HEK293 (cell line): ENCODE measurements at regions not wholly inside any gene's neighbourhood (a gene's known extent, or its start where the extent isn't known, plus 50 kb on each side); places are given as distances from the start of the nearest gene placed in this dataset.
A peak's percentile ranks its signal among the peaks of the same experiment; 100 is the strongest.

Experiments used
- CTCF ChIA-PET: fragments of 350-600 bp; formaldehyde crosslinking; extraction: SDS; loops from one replicate; lab custom pipeline; 2021; ENCODE audit warnings: antibody characterized with exemption; lab: Yijun Ruan, JAX
- POLR2A ChIA-PET: fragments of 300-600 bp; formaldehyde crosslinking; extraction: SDS; loops from one replicate; lab custom pipeline; 2020; ENCODE audit warnings: antibody characterized with exemption, inconsistent platforms; lab: Yijun Ruan, JAX
- H3K27ac ChIP-seq: fragments of 200-500 bp; sonication (Bioruptor generic); 2 replicates; pipeline ENCODE4 v1.5.1; 2014; ENCODE audit warnings: low read depth, low read length, control low read depth, inconsistent platforms; ENCODE audit errors: extremely low read depth
- H3K36me3 ChIP-seq, 2 experiments: fragments of 200-500 bp in 1 of 2; sonication (Bioruptor generic) in 1 of 2; 1 replicate in 1 of 2; 2 replicates in 1 of 2; pipeline ENCODE4 v1.5.1; 2014 to 2017; ENCODE audit warnings: inconsistent platforms in 2 of 2, low read length in 2 of 2; ENCODE audit not compliant: control insufficient read depth in 2 of 2, insufficient read depth in 1 of 2
- H3K4me1 ChIP-seq: fragments of 200-500 bp; sonication (Bioruptor generic); 2 replicates; pipeline ENCODE4 v1.5.1; 2014; ENCODE audit warnings: mild to moderate bottlenecking, low read length, inconsistent platforms; ENCODE audit not compliant: control insufficient read depth, insufficient read depth
- H3K4me3 ChIP-seq: 2 replicates; pipeline ENCODE4 v1.5.1; 2011; ENCODE audit warnings: low read depth, mild to moderate bottlenecking, control low read depth, low read length, moderate library complexity
- H3K9me3 ChIP-seq: fragments of 200-500 bp; sonication (Bioruptor generic); 2 replicates; pipeline ENCODE4 v1.5.1; 2014; ENCODE audit warnings: low read depth, low read length, inconsistent platforms; ENCODE audit not compliant: control insufficient read depth, insufficient read depth
- EGR2 ChIP-seq: fragments of 450-650 bp; formaldehyde crosslinking; IDR thresholded peaks from 2 replicates; pipeline ENCODE4 v1.5.1; 2016; ENCODE audit warnings: low read depth, missing biosample characterization, missing genetic modification characterization
- GLIS1 ChIP-seq: fragments of 450-650 bp; formaldehyde crosslinking; IDR thresholded peaks from 2 replicates; pipeline ENCODE4 v1.5.1; 2016; ENCODE audit warnings: missing biosample characterization, missing genetic modification characterization
- HOXD13 ChIP-seq: sonication (generic); formaldehyde crosslinking; IDR thresholded peaks from 2 replicates; pipeline ENCODE4 v1.8.0; 2022; ENCODE audit warnings: missing genetic modification reagents, borderline replicate concordance
- KLF10 ChIP-seq: fragments of 450-650 bp; IDR thresholded peaks from 2 replicates; pipeline ENCODE4 v1.5.1; 2018; ENCODE audit warnings: missing biosample characterization, mild to moderate bottlenecking, missing genetic modification characterization
- OVOL3 ChIP-seq: fragments of 450-650 bp; formaldehyde crosslinking; IDR thresholded peaks from 2 replicates; pipeline ENCODE4 v1.5.1; 2016; ENCODE audit warnings: missing biosample characterization, missing genetic modification characterization
- PRDM1 ChIP-seq: fragments of 450-650 bp; formaldehyde crosslinking; IDR thresholded peaks from 2 replicates; pipeline ENCODE4; 2016; ENCODE audit warnings: missing biosample characterization, missing genetic modification characterization
- SCRT2 ChIP-seq: fragments of 450-650 bp; formaldehyde crosslinking; IDR thresholded peaks from 2 replicates; pipeline ENCODE4 v1.5.1; 2016; ENCODE audit warnings: missing biosample characterization, missing genetic modification characterization
- ZFHX2 ChIP-seq: fragments of 450-650 bp; formaldehyde crosslinking; conservative IDR thresholded peaks from 2 replicates; pipeline ENCODE4 v1.5.1; 2016; ENCODE audit warnings: missing biosample characterization, missing genetic modification characterization
- ZIC2 ChIP-seq: fragments of 450-650 bp; formaldehyde crosslinking; IDR thresholded peaks from 2 replicates; pipeline ENCODE4 v1.5.1; 2016; ENCODE audit warnings: missing biosample characterization, missing genetic modification characterization
- ZNF24 ChIP-seq: fragments of 450-650 bp; formaldehyde crosslinking; IDR thresholded peaks from 2 replicates; pipeline ENCODE4 v1.5.1; 2016; ENCODE audit warnings: missing biosample characterization, missing genetic modification characterization
- ZNF274 ChIP-seq, 2 experiments: fragments of 200-500 bp in 1 of 2; fragments of 450-650 bp in 1 of 2; sonication (Bioruptor generic) in 1 of 2; formaldehyde crosslinking in 1 of 2; IDR thresholded peaks; 2 replicates each; pipeline versions ENCODE4 v1.5.1 to v1.6.1; 2014 to 2016; ENCODE audit warnings: borderline replicate concordance in 1 of 2, inconsistent platforms in 1 of 2, low read length in 1 of 2, missing biosample characterization in 1 of 2, missing genetic modification characterization in 1 of 2
- ZNF350 ChIP-seq: fragments of 450-650 bp; formaldehyde crosslinking; IDR thresholded peaks from 2 replicates; pipeline ENCODE4 v1.5.0; 2017; ENCODE audit warnings: missing biosample characterization, mild to moderate bottlenecking, missing genetic modification characterization
- ZNF354C ChIP-seq: fragments of 450-650 bp; formaldehyde crosslinking; IDR thresholded peaks from 2 replicates; pipeline ENCODE4 v1.5.1; 2016; ENCODE audit warnings: missing biosample characterization, missing genetic modification characterization, low read depth, borderline replicate concordance
- ZNF394 ChIP-seq: fragments of 450-650 bp; formaldehyde crosslinking; IDR thresholded peaks from 2 replicates; pipeline ENCODE4 v1.5.1; 2016; ENCODE audit warnings: missing biosample characterization, missing genetic modification characterization, mild to moderate bottlenecking, moderate library complexity, borderline replicate concordance
- ZNF555 ChIP-seq: fragments of 450-650 bp; formaldehyde crosslinking; conservative IDR thresholded peaks from 2 replicates; pipeline ENCODE4 v1.5.1; 2017; ENCODE audit warnings: missing biosample characterization, mild to moderate bottlenecking, missing genetic modification characterization, inconsistent platforms
- ZNF658 ChIP-seq: fragments of 450-650 bp; formaldehyde crosslinking; IDR thresholded peaks from 2 replicates; pipeline ENCODE4; 2016; ENCODE audit warnings: missing biosample characterization, missing genetic modification characterization
- ZNF76 ChIP-seq: fragments of 450-650 bp; formaldehyde crosslinking; IDR thresholded peaks from 2 replicates; pipeline ENCODE4; 2016; ENCODE audit warnings: low read depth, missing biosample characterization, missing genetic modification characterization, borderline replicate concordance
- ZNF830 ChIP-seq: fragments of 450-650 bp; IDR thresholded peaks from 2 replicates; pipeline ENCODE4 v1.5.0; 2018; ENCODE audit warnings: missing biosample characterization, missing genetic modification characterization, low read depth, mild to moderate bottlenecking, moderate library complexity
- ZNF837 ChIP-seq: fragments of 450-650 bp; formaldehyde crosslinking; IDR thresholded peaks from 2 replicates; pipeline ENCODE4 v1.5.1; 2016; ENCODE audit warnings: missing biosample characterization, missing genetic modification characterization
- TF ChIP-seq, protein P1 (sequence below): fragments of 450-650 bp; formaldehyde crosslinking; IDR thresholded peaks from 2 replicates; pipeline ENCODE4 v1.5.1; 2016; ENCODE audit warnings: missing biosample characterization, missing genetic modification characterization
- TF ChIP-seq, protein P2 (sequence below): fragments of 450-650 bp; formaldehyde crosslinking; IDR thresholded peaks from 2 replicates; pipeline ENCODE4 v1.5.1; 2017; ENCODE audit warnings: missing biosample characterization, missing genetic modification characterization
- TF ChIP-seq, protein P3 (sequence below): fragments of 450-650 bp; formaldehyde crosslinking; IDR thresholded peaks from 2 replicates; pipeline ENCODE4 v1.5.1; 2016; ENCODE audit warnings: missing biosample characterization, missing genetic modification characterization

DNA sequence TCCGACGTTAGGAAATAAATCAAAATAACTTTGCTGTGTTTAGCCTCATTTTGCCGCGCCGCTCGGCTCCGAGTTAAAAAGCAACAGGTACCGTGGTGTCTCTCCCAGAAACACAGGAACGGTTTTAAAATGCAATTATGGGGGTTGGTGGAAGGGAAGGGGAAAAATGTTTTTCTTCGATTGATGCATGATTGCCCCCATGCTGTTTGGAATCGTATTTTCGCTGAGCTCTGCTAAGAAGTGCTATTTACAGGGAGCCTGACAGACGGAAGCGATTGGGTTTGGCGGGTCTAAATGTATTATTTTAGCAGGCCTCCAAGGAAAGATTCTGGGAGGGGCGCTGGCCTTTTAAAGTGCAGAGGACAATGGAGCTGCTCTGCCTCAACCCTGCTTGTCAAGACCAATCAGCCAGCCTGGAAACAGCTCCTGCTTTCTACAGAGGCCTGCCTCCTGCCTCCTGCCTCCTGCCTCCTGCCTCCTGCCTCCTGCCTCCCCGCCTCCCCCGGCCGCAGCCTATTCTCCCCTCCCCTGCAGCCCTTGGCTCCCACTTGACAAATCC lies 156.7 kb upstream of the TLE3 start:
- Histone ChIP-seq H3K9me3 (no peaks in the 10 kb centered on the region), H3K4me3 (no peak overlapping the region), H3K36me3 (no peaks in the 10 kb centered on the region), H3K4me1 (no peaks in the 10 kb centered on the region), H3K27ac (no peak overlapping the region)
- CTCF ChIA-PET: interaction anchor here (1.3 kb wide), 1 partner anchor 234 kb away, joined by 3 read pairs; no protein-coding TSS in a partner anchor
- POLR2A ChIA-PET: no interaction called here
- TF ChIP-seq ZNF24 (tag by site-specific recombination) (no peak), EGR2 (tag by site-specific recombination) (0 out of 2 replicates have a peak, but pooled peaks have one; percentile 17), SCRT2 (peak; percentile 75), ZNF830 (no peak), GLIS1 (peak; percentile 51), ZNF354C (no peak)

DNA sequence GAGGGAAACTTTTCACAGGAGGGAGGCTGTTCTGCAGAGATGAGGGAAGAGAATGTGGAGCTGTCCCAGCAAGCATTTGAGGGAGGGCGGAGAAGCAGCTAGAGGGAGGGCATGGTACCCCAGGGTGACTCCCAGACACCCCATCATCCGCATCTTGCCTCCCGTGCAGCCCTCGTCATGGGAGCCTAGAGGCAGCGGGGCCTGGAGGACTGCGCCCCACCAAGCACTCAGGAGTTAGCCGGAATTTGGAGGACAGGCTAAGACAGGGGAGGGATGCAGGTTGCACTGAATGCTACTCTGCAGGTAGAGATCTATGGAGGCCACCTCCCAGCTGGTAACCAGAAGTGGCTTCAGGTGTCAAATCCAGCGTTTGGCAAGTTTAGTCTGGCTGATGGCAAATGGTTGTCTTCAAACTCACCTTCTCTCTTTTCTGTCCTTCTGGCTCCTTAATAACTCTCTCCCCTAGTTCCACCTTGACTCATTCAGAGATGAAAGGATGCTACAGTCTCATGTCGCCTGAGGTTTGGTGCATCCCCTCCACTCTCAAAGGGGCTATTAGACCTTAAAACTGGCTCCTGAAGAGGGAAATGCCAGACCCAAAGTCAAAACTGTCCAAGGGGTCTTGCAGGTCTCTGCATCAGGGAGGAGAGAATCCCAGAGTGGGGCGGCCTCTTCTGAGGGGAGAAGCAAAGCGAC lies 155.9 kb upstream of the TLE3 start:
- no peak overlapping the region for H3K4me3 ChIP-seq
- POLR2A ChIA-PET: no interaction called here
- no peaks in the 10 kb centered on the region for H3K36me3 ChIP-seq
- H3K4me1 ChIP-seq: 0 out of 2 replicates have a peak, but pooled peaks cover 3% of the 10 kb centered on the region
- TF ChIP-seq ZNF658 (tag by site-specific recombination) (no peak), PRDM1 (no peak), ZIC2 (tag by site-specific recombination) (no peak), ZNF555 (no peak), ZNF274 (IDR thresholded peaks at IDR 0.05; ENCODE audit: low read length) (no peak), ZNF274 (tag by site-specific recombination; IDR thresholded peaks at IDR 0.05; ENCODE audit: borderline replicate concordance) (no peak), ZFHX2 (tag by site-specific recombination) (no peak), ZNF76 (no peak), SCRT2 (no peak), OVOL3 (no peak), ZNF350 (no peak), ZNF837 (no peak), HOXD13 (CRISPR knock-in tag) (no peak), KLF10 (tag by site-specific recombination) (no peak), ZNF830 (no peak), ZNF394 (tag by site-specific recombination) (no peak)
- TF ChIP-seq, protein P1, sequence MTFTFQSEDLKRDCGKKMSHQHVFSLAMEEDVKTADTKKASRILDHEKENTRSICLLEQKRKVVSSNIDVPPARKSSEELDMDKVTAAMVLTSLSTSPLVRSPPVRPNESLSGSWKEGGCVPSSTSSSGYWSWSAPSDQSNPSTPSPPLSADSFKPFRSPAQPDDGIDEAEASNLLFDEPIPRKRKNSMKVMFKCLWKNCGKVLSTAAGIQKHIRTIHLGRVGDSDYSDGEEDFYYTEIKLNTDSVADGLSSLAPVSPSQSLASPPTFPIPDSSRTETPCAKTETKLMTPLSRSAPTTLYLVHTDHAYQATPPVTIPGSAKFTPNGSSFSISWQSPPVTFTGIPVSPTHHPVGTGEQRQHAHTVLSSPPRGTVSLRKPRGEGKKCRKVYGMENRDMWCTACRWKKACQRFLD (tag by site-specific recombination): no peak
- TF ChIP-seq, protein P2, sequence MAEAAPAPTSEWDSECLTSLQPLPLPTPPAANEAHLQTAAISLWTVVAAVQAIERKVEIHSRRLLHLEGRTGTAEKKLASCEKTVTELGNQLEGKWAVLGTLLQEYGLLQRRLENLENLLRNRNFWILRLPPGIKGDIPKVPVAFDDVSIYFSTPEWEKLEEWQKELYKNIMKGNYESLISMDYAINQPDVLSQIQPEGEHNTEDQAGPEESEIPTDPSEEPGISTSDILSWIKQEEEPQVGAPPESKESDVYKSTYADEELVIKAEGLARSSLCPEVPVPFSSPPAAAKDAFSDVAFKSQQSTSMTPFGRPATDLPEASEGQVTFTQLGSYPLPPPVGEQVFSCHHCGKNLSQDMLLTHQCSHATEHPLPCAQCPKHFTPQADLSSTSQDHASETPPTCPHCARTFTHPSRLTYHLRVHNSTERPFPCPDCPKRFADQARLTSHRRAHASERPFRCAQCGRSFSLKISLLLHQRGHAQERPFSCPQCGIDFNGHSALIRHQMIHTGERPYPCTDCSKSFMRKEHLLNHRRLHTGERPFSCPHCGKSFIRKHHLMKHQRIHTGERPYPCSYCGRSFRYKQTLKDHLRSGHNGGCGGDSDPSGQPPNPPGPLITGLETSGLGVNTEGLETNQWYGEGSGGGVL: no peak
- TF ChIP-seq, protein P3, sequence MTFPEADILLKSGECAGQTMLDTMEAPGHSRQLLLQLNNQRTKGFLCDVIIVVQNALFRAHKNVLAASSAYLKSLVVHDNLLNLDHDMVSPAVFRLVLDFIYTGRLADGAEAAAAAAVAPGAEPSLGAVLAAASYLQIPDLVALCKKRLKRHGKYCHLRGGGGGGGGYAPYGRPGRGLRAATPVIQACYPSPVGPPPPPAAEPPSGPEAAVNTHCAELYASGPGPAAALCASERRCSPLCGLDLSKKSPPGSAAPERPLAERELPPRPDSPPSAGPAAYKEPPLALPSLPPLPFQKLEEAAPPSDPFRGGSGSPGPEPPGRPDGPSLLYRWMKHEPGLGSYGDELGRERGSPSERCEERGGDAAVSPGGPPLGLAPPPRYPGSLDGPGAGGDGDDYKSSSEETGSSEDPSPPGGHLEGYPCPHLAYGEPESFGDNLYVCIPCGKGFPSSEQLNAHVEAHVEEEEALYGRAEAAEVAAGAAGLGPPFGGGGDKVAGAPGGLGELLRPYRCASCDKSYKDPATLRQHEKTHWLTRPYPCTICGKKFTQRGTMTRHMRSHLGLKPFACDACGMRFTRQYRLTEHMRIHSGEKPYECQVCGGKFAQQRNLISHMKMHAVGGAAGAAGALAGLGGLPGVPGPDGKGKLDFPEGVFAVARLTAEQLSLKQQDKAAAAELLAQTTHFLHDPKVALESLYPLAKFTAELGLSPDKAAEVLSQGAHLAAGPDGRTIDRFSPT (tag by site-specific recombination): no peak
- no peak overlapping the region for H3K27ac ChIP-seq
- CTCF ChIA-PET: interaction anchor here (1.3 kb wide), 1 partner anchor 235 kb away, joined by 3 read pairs; no protein-coding TSS in a partner anchor
- no peaks in the 10 kb centered on the region for H3K9me3 ChIP-seq
